NB4 (cell line): ENCODE measurements at regions not wholly inside any gene's neighbourhood (a gene's known extent, or its start where the extent isn't known, plus 50 kb on each side); places are given as distances from the start of the nearest gene placed in this dataset.

Source experiments
- DNase-seq: peaks from one replicate; pipeline ENCODE4 v3.0.0; 2010; ENCODE audit warnings: low read depth
- H3K4me3 ChIP-seq: one replicate; pipeline ENCODE4 v1.5.1; 2011; ENCODE audit warnings: mild to moderate bottlenecking, low read depth, low read length, moderate library complexity
- CTCF ChIP-seq: IDR thresholded peaks from one replicate; pipeline ENCODE4 v1.5.1; 2012; ENCODE audit warnings: low read depth, low read length
- MAX ChIP-seq: IDR thresholded peaks from 2 replicates; pipeline ENCODE4 v1.6.1; 2011; ENCODE audit warnings: low read depth, low read length
- MYC ChIP-seq: IDR thresholded peaks from 2 replicates; pipeline ENCODE4 v1.6.1; 2011; ENCODE audit warnings: low read depth, low read length
- POLR2A ChIP-seq: IDR thresholded peaks from 2 replicates; pipeline ENCODE4 v1.6.1; 2011; ENCODE audit warnings: mild to moderate bottlenecking; ENCODE audit not compliant: insufficient read length; ENCODE audit errors: extremely low read depth

- no peak for TF ChIP-seq POLR2A
- no peak for TF ChIP-seq MAX
- TF ChIP-seq MYC = no peak
- no peak for TF ChIP-seq CTCF
- H3K4me3 ChIP-seq = no peak overlapping the region
- DNase-seq = no peak
Observed at GRCh38 chr13:54768214-54768613, 1739.6 kb downstream of the OLFM4 start.

- H3K4me3 ChIP-seq = no peak overlapping the region
- TF ChIP-seq MYC (no peak), CTCF (no peak), POLR2A (no peak), MAX (no peak)
- no peak for DNase-seq
Observed at GRCh38 chr13:54775501-54776191, 1747.0 kb downstream of the OLFM4 start.

GRCh38 chr13:54787754-54788153 lies 1759.1 kb downstream of the OLFM4 start:
- H3K4me3 ChIP-seq = no peak overlapping the region
- no peak for DNase-seq
- no peak for TF ChIP-seq CTCF
- TF ChIP-seq POLR2A = no peak
- no peak for TF ChIP-seq MYC
- no peak for TF ChIP-seq MAX

- no peak overlapping the region for H3K4me3 ChIP-seq
- DNase-seq = no peak
- TF ChIP-seq POLR2A (no peak), CTCF (no peak), MAX (no peak), MYC (no peak)
Observed at GRCh38 chr13:54799621-54800226, 1771.1 kb downstream of the OLFM4 start.

GRCh38 chr13:54802226-54802625 lies 1773.6 kb downstream of the OLFM4 start:
- TF ChIP-seq MAX = no peak
- no peak for TF ChIP-seq MYC
- no peak for TF ChIP-seq POLR2A
- no peak for TF ChIP-seq CTCF
- no peak overlapping the region for H3K4me3 ChIP-seq
- no peak for DNase-seq
